Urinary bladder (tissue), 3 donors: ENCODE measurements at regions not wholly inside any gene's neighbourhood (a gene's known extent, or its start where the extent isn't known, plus 50 kb on each side); places are given as distances from the start of the nearest gene placed in this dataset.
"Not testable (repeated sequence)": the region's sequence is repeated elsewhere in the genome, so short reads cannot be mapped to it uniquely, and the experiment has no call there.

Source experiments
- DNase-seq: peaks from one replicate; pipeline ENCODE4 v3.0.0-alpha.2; 2015; ENCODE audit errors: extremely low spot score
- H3K27ac ChIP-seq: one replicate; pipeline ENCODE4 v1.5.1; 2013; ENCODE audit warnings: low read depth, mild to moderate bottlenecking, moderate library complexity
- H3K36me3 ChIP-seq: one replicate; pipeline ENCODE4 v1.6.1; 2013; ENCODE audit warnings: mild to moderate bottlenecking, moderate library complexity; ENCODE audit not compliant: insufficient read depth
- H3K4me1 ChIP-seq: one replicate; pipeline ENCODE4 v1.6.1; 2013; ENCODE audit warnings: mild to moderate bottlenecking, moderate library complexity; ENCODE audit not compliant: insufficient read depth
- H3K4me3 ChIP-seq: one replicate; pipeline ENCODE4 v1.5.1; 2013; ENCODE audit warnings: low read depth, low read length
- WGBS: extraction: QIAGEN DNeasy Blood & Tissue Kit; methylation state at CpG from one replicate; pipeline ENCODE4 v1.1.7; 2013; 5-methylcytosine and 5-hydroxymethylcytosine counted together
- donor health status: healthy with polysubstance abuse.
- donor health status: healthy.

DNA sequence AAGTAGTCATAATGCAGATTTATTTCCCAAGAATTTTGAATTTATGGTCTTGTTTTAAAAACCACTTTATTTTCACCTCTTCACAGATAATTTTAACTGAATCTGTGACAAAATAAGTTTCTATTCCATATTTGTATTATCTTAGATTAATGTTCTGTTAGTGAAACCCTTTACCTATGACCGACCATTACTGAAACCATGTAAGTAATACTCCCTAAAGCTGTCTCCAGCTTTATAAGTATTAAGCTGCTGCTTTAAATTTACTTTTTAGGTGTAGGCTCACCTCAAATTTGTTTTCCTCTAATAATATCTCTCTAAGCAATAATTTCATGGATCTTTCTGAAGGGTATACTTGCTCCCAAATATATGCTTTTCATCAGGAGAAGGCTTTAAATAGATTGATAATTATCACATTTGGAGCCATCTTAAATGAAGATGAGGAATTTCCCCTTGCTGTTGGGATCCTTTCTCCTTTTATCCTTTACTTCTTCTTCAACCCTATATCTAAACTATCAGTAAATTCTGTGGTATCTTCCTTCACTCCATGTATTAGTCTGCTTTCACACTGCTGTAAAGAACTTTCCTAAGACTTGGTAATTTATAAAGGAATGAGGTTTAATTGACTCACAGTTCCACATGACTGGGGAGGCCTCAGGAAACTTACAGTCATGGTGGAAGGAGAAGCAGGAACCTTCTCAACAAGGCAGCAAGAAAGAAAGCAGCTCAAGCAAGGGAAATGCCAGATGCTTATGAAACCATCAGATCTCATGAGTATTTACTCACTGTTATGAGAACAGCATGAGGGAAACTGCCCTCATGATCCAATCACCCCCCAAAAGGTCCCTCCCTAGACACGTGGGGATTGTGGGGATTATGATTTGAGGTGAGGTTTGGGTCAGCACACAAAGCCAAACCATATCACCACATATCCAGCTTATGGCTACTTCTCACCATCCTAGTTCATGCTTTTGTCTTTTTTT is 92.3 kb upstream of the P2RY1 start:
- Histone ChIP-seq H3K4me3 (no peak overlapping the region), H3K27ac (no peak overlapping the region), H3K36me3 (no peaks in the 10 kb centered on the region), H3K4me1 (no peaks in the 10 kb centered on the region)
- no peak for DNase-seq
- WGBS, result 73% methylated on average over 2 of the region's 2 CpGs

DNA sequence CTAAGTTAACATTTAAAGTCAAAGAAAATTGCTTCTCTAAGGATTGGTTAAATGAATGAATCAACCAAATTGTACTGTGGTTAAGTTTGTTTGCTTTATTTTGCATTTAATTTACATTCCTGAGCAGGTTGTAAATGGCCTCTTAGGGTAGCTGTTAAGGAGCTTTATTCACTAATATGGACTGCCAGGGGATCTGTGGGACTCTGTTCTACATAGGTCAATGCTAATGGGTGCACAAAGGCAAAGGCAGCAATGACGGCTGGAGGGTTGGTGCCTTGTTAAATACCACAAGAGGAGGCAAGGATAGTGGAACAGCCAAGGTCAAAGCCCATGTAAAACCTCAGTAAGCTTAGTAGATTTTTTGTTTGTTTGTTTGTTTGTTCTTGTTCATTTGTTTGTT is 89.3 kb upstream of the P2RY1 start:
- no peak for DNase-seq
- WGBS, result 89% methylated on average over 1 of the region's 1 CpG

GRCh38 chr3:152754303-152754702 is 80.6 kb upstream of the P2RY1 start:
- Histone ChIP-seq H3K4me3 (no peak overlapping the region), H3K4me1 (no peaks in the 10 kb centered on the region), H3K27ac (no peak overlapping the region), H3K36me3 (no peaks in the 10 kb centered on the region)
- 91% methylated on average over 2 of the region's 2 CpGs for WGBS
- DNase-seq, result no peak

More for the DNA sequence above, 89.3 kb upstream of the P2RY1 start:
- no peak overlapping the region for H3K27ac ChIP-seq
- H3K36me3 ChIP-seq, result no peaks in the 10 kb centered on the region
- no peaks in the 10 kb centered on the region for H3K4me1 ChIP-seq
- no peak overlapping the region for H3K4me3 ChIP-seq

DNA sequence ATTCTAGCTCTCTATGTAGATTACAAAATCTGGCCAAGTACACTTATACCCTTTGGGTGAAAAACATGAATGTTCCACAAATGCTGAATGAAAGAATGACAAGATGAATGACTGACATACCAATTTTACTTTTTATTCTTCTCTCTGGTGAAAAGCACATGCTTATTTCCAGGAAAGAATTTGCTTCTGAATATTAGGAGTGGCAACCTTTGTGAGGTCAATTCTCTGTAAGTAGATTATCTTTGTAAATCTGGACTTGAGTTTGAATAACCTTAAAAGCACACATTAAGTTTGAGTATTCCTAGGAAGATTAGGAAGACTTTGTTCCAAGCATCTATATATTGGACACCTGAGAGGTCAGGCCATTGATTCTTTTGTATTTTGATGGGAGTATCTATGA is 78.1 kb upstream of the P2RY1 start:
- H3K36me3 ChIP-seq, result no peaks in the 10 kb centered on the region
- H3K27ac ChIP-seq, result no peak overlapping the region

DNA sequence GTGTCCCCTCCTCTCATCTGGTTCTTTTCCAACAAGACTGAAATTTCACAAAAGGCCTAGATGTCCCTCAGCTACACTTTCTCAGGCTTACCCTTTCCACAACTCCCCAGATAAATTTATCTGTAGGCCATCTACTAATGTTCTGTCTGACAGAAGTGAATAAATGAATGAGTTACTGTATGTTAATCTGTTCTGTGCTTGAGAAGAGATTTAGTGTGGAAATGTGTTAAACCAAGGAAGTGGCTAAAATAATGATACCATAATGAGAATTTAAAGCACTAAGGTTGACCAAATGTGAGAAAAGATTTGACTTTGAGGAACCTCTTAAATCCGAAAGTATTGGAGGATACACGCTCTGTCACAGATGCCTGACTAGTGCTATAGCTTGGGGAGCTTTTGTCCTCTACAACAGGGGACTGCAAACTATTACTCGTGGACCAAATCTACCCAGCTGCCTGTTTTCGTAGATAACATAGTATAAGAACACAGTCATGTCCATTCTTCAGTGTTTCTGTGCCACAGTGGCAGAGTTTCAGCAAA is 74.8 kb upstream of the P2RY1 start:
- Histone ChIP-seq H3K27ac (no peak overlapping the region), H3K4me3 (no peak overlapping the region), H3K36me3 (no peaks in the 10 kb centered on the region), H3K4me1 (no peaks in the 10 kb centered on the region)
- DNase-seq, result no peak
- WGBS, result 92% methylated on average over 4 of the region's 4 CpGs

More for the DNA sequence above, 78.1 kb upstream of the P2RY1 start:
- DNase-seq, result no peak
- Histone ChIP-seq H3K4me1 (no peaks in the 10 kb centered on the region), H3K4me3 (no peak overlapping the region)

- Histone ChIP-seq H3K4me1 (no peaks in the 10 kb centered on the region), H3K27ac (no peak overlapping the region), H3K4me3 (no peak overlapping the region), H3K36me3 (no peaks in the 10 kb centered on the region)
- 95% methylated on average over 3 of the region's 3 CpGs for WGBS
- no peak for DNase-seq
Observed at GRCh38 chr3:152760591-152760990, 74.3 kb upstream of the P2RY1 start.

- WGBS, result 80% methylated on average over 3 of the region's 3 CpGs
- no peaks in the 10 kb centered on the region for H3K4me1 ChIP-seq
- H3K27ac ChIP-seq, result no peak overlapping the region
- no peaks in the 10 kb centered on the region for H3K36me3 ChIP-seq
- no peak for DNase-seq
- H3K4me3 ChIP-seq, result no peak overlapping the region
Observed at GRCh38 chr3:152768478-152768877, 66.5 kb upstream of the P2RY1 start.

GRCh38 chr3:152769523-152769922 is 65.4 kb upstream of the P2RY1 start:
- Histone ChIP-seq H3K27ac (no peak overlapping the region), H3K4me1 (no peaks in the 10 kb centered on the region), H3K36me3 (no peaks in the 10 kb centered on the region), H3K4me3 (no peak overlapping the region)
- DNase-seq, result no peak

DNA sequence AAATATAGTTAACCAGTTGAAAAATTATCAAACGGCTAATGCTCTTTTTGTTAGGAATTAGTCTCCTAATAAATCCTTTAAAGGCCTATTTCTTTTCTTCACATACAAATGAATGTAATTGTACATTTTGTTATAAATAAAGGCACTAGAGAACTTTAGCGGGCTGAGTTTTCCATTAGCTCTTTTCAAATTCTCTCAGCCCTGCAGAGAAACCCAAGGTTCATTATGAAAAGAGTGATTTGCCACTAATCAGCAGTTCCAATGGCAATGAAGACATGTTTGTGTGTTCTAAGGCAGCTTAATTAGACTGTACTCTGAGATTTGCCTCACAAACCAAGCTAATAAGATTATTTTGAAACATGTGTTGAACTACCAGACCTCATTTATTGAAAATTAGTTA is 64.6 kb upstream of the P2RY1 start:
- no peaks in the 10 kb centered on the region for H3K36me3 ChIP-seq
- no peak overlapping the region for H3K4me3 ChIP-seq
- DNase-seq, result no peak
- WGBS, result 64% methylated on average over 2 of the region's 2 CpGs
- H3K27ac ChIP-seq, result no peak overlapping the region
- H3K4me1 ChIP-seq, result no peaks in the 10 kb centered on the region

DNA sequence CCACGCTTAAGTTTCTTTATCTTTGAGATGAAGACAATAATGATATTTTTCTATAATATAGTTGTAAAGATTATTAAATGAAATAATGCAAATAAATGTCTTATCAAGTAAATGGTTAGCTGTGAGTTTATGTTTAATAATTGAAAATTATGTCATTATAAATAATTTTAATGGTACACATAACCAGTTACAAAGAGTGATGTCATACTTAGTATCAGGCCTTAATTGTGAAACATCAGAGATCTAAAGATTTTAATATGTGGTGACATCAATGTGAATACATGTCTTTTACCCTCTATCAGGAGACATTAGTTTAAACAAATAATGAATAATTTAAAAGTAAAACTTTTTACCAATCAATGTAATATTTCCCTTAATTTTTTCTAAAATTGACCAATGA is 63.8 kb upstream of the P2RY1 start:
- DNase-seq, result no peak
- WGBS, result 96% methylated on average over 1 of the region's 1 CpG
- H3K27ac ChIP-seq, result no peak overlapping the region
- H3K4me1 ChIP-seq, result no peaks in the 10 kb centered on the region
- no peaks in the 10 kb centered on the region for H3K36me3 ChIP-seq
- no peak overlapping the region for H3K4me3 ChIP-seq

GRCh38 chr3:152772674-152773225 is 62.2 kb upstream of the P2RY1 start:
- Histone ChIP-seq H3K4me1 (no peaks in the 10 kb centered on the region), H3K27ac (no peak overlapping the region), H3K4me3 (no peak overlapping the region), H3K36me3 (no peaks in the 10 kb centered on the region)
- peak; percentile 20 for DNase-seq
- 22% methylated on average over 2 of the region's 2 CpGs for WGBS

- H3K36me3 ChIP-seq, result no peaks in the 10 kb centered on the region
- no peak overlapping the region for H3K27ac ChIP-seq
- no peak for DNase-seq
- no peaks in the 10 kb centered on the region for H3K4me1 ChIP-seq
- H3K4me3 ChIP-seq, result no peak overlapping the region
Observed at GRCh38 chr3:152773633-152774032, 61.3 kb upstream of the P2RY1 start.

DNA sequence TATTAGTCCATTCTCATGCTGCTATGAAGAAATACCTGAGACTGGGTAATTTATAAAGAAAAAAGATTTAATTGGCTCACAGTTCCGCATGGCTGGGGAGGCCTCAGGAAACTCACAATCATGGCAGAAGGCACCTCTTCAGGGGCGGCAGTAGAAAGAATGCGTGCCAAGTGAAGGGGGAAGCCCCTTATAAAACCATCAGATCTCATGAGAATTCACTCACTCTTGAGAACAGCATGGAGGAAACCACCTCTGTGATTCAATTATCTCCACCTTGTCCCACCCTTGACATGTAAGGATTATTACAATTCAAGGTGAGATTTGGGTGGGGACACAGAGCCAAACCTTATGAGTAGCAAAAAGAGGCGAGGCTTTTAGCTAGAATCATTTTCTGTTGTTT is 60.7 kb upstream of the P2RY1 start:
- not testable (repeated sequence) for H3K4me1 ChIP-seq, H3K4me3 ChIP-seq, H3K27ac ChIP-seq, DNase-seq, H3K36me3 ChIP-seq
- 96% methylated on average over 4 of the region's 4 CpGs for WGBS

- 59% methylated on average over 2 of the region's 2 CpGs for WGBS
- Histone ChIP-seq H3K36me3 (no peaks in the 10 kb centered on the region), H3K4me3 (no peak overlapping the region), H3K4me1 (no peaks in the 10 kb centered on the region), H3K27ac (no peak overlapping the region)
- DNase-seq, result no peak
Observed at GRCh38 chr3:152778022-152778421, 56.9 kb upstream of the P2RY1 start.
